ENCODE measurements at regions not wholly inside any gene's neighbourhood (a gene's known extent, or its start where the extent isn't known, plus 50 kb on each side); places are given as distances from the start of the nearest gene placed in this dataset.

- TF ChIP-seq ZNF281 (CRISPR knock-in tag; IDR thresholded peaks at IDR 0.05) (no peak), ATF1 (CRISPR knock-in tag; IDR thresholded peaks at IDR 0.05) (no peak), MXD4 (CRISPR knock-in tag; IDR thresholded peaks at IDR 0.05; ENCODE audit: borderline replicate concordance) (no peak)
Observed at GRCh38 chr7:112855227-112855626, 65.0 kb upstream of the TMEM168 start (continued).

DNA sequence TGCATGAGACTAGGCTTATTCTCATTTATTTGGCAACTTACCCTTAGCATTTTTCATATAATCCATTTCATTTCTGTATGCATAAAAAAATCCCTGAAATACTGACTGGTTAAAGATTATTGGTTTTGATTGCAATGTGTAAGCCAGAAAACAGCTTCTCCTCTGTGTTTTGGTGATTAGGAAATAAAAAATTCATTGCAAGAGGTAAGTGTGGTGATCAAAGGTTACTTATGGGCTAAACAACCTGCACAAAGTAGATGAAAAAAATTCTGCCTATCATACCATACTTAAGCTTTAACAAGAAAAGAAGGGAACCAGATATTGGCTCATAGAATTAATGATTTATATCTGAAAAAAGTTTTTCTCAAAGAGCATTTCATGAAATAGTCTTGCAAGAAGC is 64.0 kb upstream of the TMEM168 start:
- DNase-seq (ENCODE audit: low spot score), result no peak
- no peak for ATAC-seq
- CTCF ChIA-PET, result interaction anchor here (2.8 kb wide), 1 partner anchor 15 kb away, joined by 15 read pairs; no protein-coding TSS in a partner anchor
- Mint-ChIP-seq H3K36me3 (no peaks in the 10 kb centered on the region; the same call in 1 of the 2 replicates), H3K27ac (no peak overlapping the region; the same call in 1 of the 2 replicates), H3K4me1 (peaks cover 10% of the 10 kb centered on the region), H3K27me3 (ENCODE audit: low read depth) (no peaks in the 10 kb centered on the region), H3K4me3 (no peak overlapping the region), H3K9me3 (peaks cover 12% of the 10 kb centered on the region)
- no peak for TF ChIP-seq ESRRA (CRISPR knock-in tag; IDR thresholded peaks at IDR 0.05; ENCODE audit: borderline replicate concordance)
- no peak for TF ChIP-seq E2F1 (CRISPR knock-in tag; IDR thresholded peaks at IDR 0.05)
- TF ChIP-seq, protein P1, sequence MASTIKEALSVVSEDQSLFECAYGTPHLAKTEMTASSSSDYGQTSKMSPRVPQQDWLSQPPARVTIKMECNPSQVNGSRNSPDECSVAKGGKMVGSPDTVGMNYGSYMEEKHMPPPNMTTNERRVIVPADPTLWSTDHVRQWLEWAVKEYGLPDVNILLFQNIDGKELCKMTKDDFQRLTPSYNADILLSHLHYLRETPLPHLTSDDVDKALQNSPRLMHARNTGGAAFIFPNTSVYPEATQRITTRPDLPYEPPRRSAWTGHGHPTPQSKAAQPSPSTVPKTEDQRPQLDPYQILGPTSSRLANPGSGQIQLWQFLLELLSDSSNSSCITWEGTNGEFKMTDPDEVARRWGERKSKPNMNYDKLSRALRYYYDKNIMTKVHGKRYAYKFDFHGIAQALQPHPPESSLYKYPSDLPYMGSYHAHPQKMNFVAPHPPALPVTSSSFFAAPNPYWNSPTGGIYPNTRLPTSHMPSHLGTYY (CRISPR knock-in tag; IDR thresholded peaks at IDR 0.05), result no peak
- TF ChIP-seq PRDM15 (CRISPR knock-in tag; IDR thresholded peaks at IDR 0.05), result no peak
- no peak for TF ChIP-seq ZNF263 (CRISPR knock-in tag; IDR thresholded peaks at IDR 0.05; ENCODE audit: low read depth)
- no peak for TF ChIP-seq SMAD3 (CRISPR knock-in tag; IDR thresholded peaks at IDR 0.05; ENCODE audit: borderline replicate concordance)
- POLR2A ChIA-PET, result no interaction called here

DNA sequence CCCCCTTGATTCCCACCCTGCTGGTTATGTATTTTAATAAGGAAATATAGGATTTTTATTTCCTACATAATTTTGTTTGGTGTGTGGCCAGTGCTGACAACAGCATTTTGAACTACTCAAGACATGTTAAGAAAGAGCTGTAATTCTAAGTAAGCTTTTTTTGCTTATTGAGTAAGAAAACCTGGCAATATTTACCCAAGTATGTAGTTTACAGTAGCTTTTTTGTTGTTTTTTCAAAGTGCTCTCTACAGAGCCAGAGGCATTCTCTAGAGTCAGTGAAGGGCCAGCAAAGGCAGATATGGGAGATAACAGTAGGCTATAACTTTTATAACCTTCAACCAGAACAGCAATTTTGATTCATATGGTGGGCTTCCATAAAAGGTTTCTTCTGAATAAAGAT is 63.2 kb upstream of the TMEM168 start:
- ChIA-PET POLR2A (no interaction called here), CTCF (no interaction called here)
- Mint-ChIP-seq H3K4me3 (no peak overlapping the region), H3K27ac (peak overlapping the region; percentile 43; the same call in 1 of the 2 replicates), H3K9me3 (peaks cover 12% of the 10 kb centered on the region), H3K27me3 (ENCODE audit: low read depth) (no peaks in the 10 kb centered on the region), H3K36me3 (no peaks in the 10 kb centered on the region; the same call in 1 of the 2 replicates), H3K4me1 (peaks cover 10% of the 10 kb centered on the region)
- DNase-seq (ENCODE audit: low spot score), result no peak
- TF ChIP-seq ETV6 (CRISPR knock-in tag; IDR thresholded peaks at IDR 0.05), result no peak
- TF ChIP-seq ZNF232 (CRISPR knock-in tag; IDR thresholded peaks at IDR 0.05), result no peak
- TF ChIP-seq, protein P2, sequence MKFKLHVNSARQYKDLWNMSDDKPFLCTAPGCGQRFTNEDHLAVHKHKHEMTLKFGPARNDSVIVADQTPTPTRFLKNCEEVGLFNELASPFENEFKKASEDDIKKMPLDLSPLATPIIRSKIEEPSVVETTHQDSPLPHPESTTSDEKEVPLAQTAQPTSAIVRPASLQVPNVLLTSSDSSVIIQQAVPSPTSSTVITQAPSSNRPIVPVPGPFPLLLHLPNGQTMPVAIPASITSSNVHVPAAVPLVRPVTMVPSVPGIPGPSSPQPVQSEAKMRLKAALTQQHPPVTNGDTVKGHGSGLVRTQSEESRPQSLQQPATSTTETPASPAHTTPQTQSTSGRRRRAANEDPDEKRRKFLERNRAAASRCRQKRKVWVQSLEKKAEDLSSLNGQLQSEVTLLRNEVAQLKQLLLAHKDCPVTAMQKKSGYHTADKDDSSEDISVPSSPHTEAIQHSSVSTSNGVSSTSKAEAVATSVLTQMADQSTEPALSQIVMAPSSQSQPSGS (CRISPR knock-in tag; IDR thresholded peaks at IDR 0.05; ENCODE audit: borderline replicate concordance, low read depth), result no peak
- TF ChIP-seq MAX (CRISPR knock-in tag; IDR thresholded peaks at IDR 0.05), result no peak
- TF ChIP-seq, protein P3, sequence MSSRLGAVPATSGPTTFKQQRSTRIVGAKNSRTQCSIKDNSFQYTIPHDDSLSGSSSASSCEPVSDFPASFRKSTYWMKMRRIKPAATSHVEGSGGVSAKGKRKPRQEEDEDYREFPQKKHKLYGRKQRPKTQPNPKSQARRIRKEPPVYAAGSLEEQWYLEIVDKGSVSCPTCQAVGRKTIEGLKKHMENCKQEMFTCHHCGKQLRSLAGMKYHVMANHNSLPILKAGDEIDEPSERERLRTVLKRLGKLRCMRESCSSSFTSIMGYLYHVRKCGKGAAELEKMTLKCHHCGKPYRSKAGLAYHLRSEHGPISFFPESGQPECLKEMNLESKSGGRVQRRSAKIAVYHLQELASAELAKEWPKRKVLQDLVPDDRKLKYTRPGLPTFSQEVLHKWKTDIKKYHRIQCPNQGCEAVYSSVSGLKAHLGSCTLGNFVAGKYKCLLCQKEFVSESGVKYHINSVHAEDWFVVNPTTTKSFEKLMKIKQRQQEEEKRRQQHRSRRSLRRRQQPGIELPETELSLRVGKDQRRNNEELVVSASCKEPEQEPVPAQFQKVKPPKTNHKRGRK (CRISPR knock-in tag; IDR thresholded peaks at IDR 0.05; ENCODE audit: borderline replicate concordance), result no peak
- no peak for TF ChIP-seq SP1 (CRISPR knock-in tag; conservative IDR thresholded peaks at IDR 0.05)
- TF ChIP-seq ZNF281 (CRISPR knock-in tag; IDR thresholded peaks at IDR 0.05), result no peak
- ATAC-seq, result no peak

Measured in WTC11 (cell line).